GM23338 (cell line): ENCODE measurements at regions not wholly inside any gene's neighbourhood (a gene's known extent, or its start where the extent isn't known, plus 50 kb on each side); places are given as distances from the start of the nearest gene placed in this dataset.

Experiments
- ATAC-seq: fragments of 200-7000 bp; cut with Tn5 transposase; 3 replicates; pipeline ENCODE4 v1.9.1; 2020
- DNase-seq: peaks from one replicate; pipeline ENCODE4 v3.0.0-alpha.2; 2015; ENCODE audit warnings: low spot score
- H2AFZ ChIP-seq: fragments of 200-600 bp; sonication (generic); 2 replicates; pipeline ENCODE4 v1.8.0; 2016; ENCODE audit warnings: antibody characterized with exemption, mild to moderate bottlenecking, moderate library complexity
- H3F3A ChIP-seq: fragments of 200-600 bp; sonication (generic); replicated peaks from 2 replicates; pipeline ENCODE4 v1.8.0; 2017; ENCODE audit warnings: antibody characterized with exemption, mixed run types, low read depth
- H3K27ac ChIP-seq: fragments of 200-600 bp; sonication (generic); 2 replicates; pipeline ENCODE4 v1.6.1; 2016; ENCODE audit warnings: low read depth
- H3K27me3 ChIP-seq: fragments of 200-600 bp; sonication (generic); 2 replicates; pipeline ENCODE4 v1.8.0; 2016; ENCODE audit warnings: mild to moderate bottlenecking, mixed run types, moderate library complexity; ENCODE audit not compliant: insufficient read depth
- H3K36me3 ChIP-seq: fragments of 200-600 bp; sonication (generic); 2 replicates; pipeline ENCODE4 v1.8.0; 2016; ENCODE audit warnings: mild to moderate bottlenecking; ENCODE audit not compliant: insufficient read depth
- H3K4me1 ChIP-seq: fragments of 200-600 bp; sonication (generic); 2 replicates; pipeline ENCODE4 v1.8.0; 2016; ENCODE audit warnings: mild to moderate bottlenecking, moderate library complexity; ENCODE audit not compliant: insufficient read depth
- H3K4me2 ChIP-seq: fragments of 200-600 bp; sonication (generic); 2 replicates; pipeline ENCODE4 v1.7.1; 2017; ENCODE audit warnings: mixed run types
- H3K4me3 ChIP-seq: fragments of 200-600 bp; sonication (generic); 2 replicates; pipeline ENCODE4 v1.6.1; 2016; ENCODE audit warnings: mixed run types
- H3K79me2 ChIP-seq: fragments of 200-600 bp; sonication (generic); replicated peaks from 2 replicates; pipeline ENCODE4 v1.8.0; 2017; ENCODE audit warnings: mild to moderate bottlenecking; ENCODE audit not compliant: insufficient read depth
- H3K9me2 ChIP-seq: fragments of 200-600 bp; sonication (generic); 2 replicates; pipeline ENCODE4 v1.8.0; 2017; ENCODE audit not compliant: insufficient read depth
- H4K20me1 ChIP-seq: fragments of 200-600 bp; sonication (generic); replicated peaks from 2 replicates; pipeline ENCODE4 v1.8.0; 2017; ENCODE audit warnings: mild to moderate bottlenecking; ENCODE audit not compliant: insufficient read depth
- H3K27ac Mint-ChIP-seq: 2 replicates; pipeline ENCODE4 v1.8.0; 2020; ENCODE audit warnings: inconsistent platforms, mild to moderate bottlenecking, moderate library complexity, mixed read lengths
- H3K27me3 Mint-ChIP-seq: 3 replicates; pipeline ENCODE4 v1.8.0; 2022; ENCODE audit warnings: low read depth, mild to moderate bottlenecking, moderate library complexity, mixed read lengths, inconsistent platforms; ENCODE audit not compliant: insufficient read depth, poor library complexity
- H3K36me3 Mint-ChIP-seq: 3 replicates; pipeline ENCODE4 v1.8.0; 2021; ENCODE audit warnings: low read depth, mild to moderate bottlenecking, inconsistent platforms, moderate library complexity, mixed read lengths
- H3K4me1 Mint-ChIP-seq: 3 replicates; pipeline ENCODE4 v1.8.0; 2020; ENCODE audit warnings: mild to moderate bottlenecking, inconsistent platforms, mixed read lengths
- H3K4me3 Mint-ChIP-seq: 3 replicates; pipeline ENCODE4 v1.8.0; 2021; ENCODE audit warnings: moderate library complexity, mild to moderate bottlenecking, inconsistent platforms, mixed read lengths
- H3K9me3 Mint-ChIP-seq: 3 replicates; pipeline ENCODE4 v1.8.0; 2020; ENCODE audit warnings: moderate library complexity, mild to moderate bottlenecking, inconsistent platforms, mixed read lengths
- CREB1 ChIP-seq: fragments of 250-450 bp; sonication (Bioruptor Pico); IDR thresholded peaks from 2 replicates; pipeline ENCODE4 v1.5.0; 2020; ENCODE audit warnings: low read depth, mild to moderate bottlenecking, moderate library complexity
- CTCF ChIP-seq, 2 experiments: fragments of 200-600 bp in 1 of 2; sonication (generic) in 1 of 2; conservative IDR thresholded peaks; 2 replicates each; pipeline versions ENCODE4 v1.5.1 to v1.6.1; 2016 to 2017; ENCODE audit warnings: antibody characterized with exemption in 2 of 2, low read depth in 2 of 2, mild to moderate bottlenecking in 2 of 2, moderate library complexity in 1 of 2
- EZH2 ChIP-seq: fragments of 200-600 bp; sonication (generic); IDR thresholded peaks from one replicate; pipeline ENCODE4 v1.8.0; 2017; ENCODE audit warnings: antibody characterized with exemption, mild to moderate bottlenecking, low read depth; ENCODE audit not compliant: unreplicated experiment
- EZH2phosphoT487 ChIP-seq: fragments of 200-600 bp; sonication (generic); IDR thresholded peaks from one replicate; pipeline ENCODE4 v1.8.1; 2018; ENCODE audit warnings: antibody characterized with exemption; ENCODE audit not compliant: unreplicated experiment
- JUNB ChIP-seq: IDR thresholded peaks from one replicate; pipeline ENCODE4 v1.6.1; 2016; ENCODE audit warnings: antibody characterized with exemption; ENCODE audit not compliant: unreplicated experiment
- NANOG ChIP-seq: IDR thresholded peaks from 2 replicates; pipeline ENCODE4 v1.6.1; 2016; ENCODE audit warnings: antibody characterized with exemption, borderline replicate concordance
- POLR2AphosphoS5 ChIP-seq: IDR thresholded peaks from 2 replicates; pipeline ENCODE4 v1.6.1; 2016; ENCODE audit warnings: antibody characterized with exemption, low read depth
- REST ChIP-seq: IDR thresholded peaks from one replicate; pipeline ENCODE4 v1.6.1; 2018; ENCODE audit warnings: antibody characterized with exemption; ENCODE audit not compliant: unreplicated experiment
- STAT1 ChIP-seq: IDR thresholded peaks from one replicate; pipeline ENCODE4 v1.6.1; 2016; ENCODE audit warnings: antibody characterized with exemption; ENCODE audit not compliant: unreplicated experiment
- ZNF114 ChIP-seq: fragments of 250-450 bp; sonication (Bioruptor Pico); IDR thresholded peaks from 2 replicates; pipeline ENCODE4 v1.5.0; 2020; ENCODE audit warnings: mild to moderate bottlenecking, moderate library complexity
- ZNF331 ChIP-seq: fragments of 250-450 bp; sonication (Bioruptor Pico); IDR thresholded peaks from 2 replicates; pipeline ENCODE4 v1.5.0; 2020; ENCODE audit warnings: low read depth, mild to moderate bottlenecking, moderate library complexity
- ZNF462 ChIP-seq: fragments of 250-450 bp; sonication (Bioruptor Pico); IDR thresholded peaks from 2 replicates; pipeline ENCODE4 v1.5.0; 2020; ENCODE audit warnings: mild to moderate bottlenecking, moderate library complexity
- TF ChIP-seq, protein P1 (sequence below): IDR thresholded peaks from 2 replicates; pipeline ENCODE4 v1.6.1; 2016; ENCODE audit warnings: antibody characterized with exemption

DNA sequence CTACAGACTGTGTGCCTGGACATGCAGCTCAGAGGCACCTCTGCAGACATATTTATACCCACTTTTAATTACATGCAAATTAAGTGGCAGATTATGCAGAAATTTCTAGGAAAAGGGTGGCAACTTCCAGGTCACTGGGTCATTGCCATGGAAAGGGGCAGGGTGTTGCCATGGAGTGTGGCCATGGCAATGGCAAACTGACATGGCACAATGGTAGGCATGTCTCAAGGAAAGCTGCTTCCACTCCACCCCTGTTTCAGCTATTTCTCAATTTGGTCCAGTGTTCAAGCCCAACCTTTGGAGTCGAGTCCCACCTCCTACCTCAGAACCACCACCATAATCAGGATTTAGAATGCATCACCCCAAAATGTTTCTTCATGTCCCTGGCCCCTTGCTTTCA lies 170.7 kb upstream of the TSHZ3 start:
- Histone ChIP-seq H3K9me2 (0 out of 2 replicates have a peak, but pooled peaks cover 4% of the 10 kb centered on the region), H3K27me3 (no peaks in the 10 kb centered on the region), H3K4me1 (peaks cover 8% of the 10 kb centered on the region), H3K79me2 (no peaks in the 10 kb centered on the region), H4K20me1 (no peaks in the 10 kb centered on the region), H3K27ac (no peak overlapping the region), H3K4me3 (no peak overlapping the region), H3K4me2 (no peak overlapping the region), H3K36me3 (peaks cover 3% of the 10 kb centered on the region; the same call in 1 of the 2 replicates), H2AFZ (no peak overlapping the region), H3F3A (no peaks in the 10 kb centered on the region)
- H3K4me3 Mint-ChIP-seq: no peak overlapping the region
- no peaks in the 10 kb centered on the region for H3K36me3 Mint-ChIP-seq
- peaks cover 1% of the 10 kb centered on the region for H3K27me3 Mint-ChIP-seq
- ATAC-seq (no peak), DNase-seq (no peak)
- peaks cover 10% of the 10 kb centered on the region; the same call in 2 of the 3 replicates for H3K9me3 Mint-ChIP-seq
- H3K27ac Mint-ChIP-seq: no peak overlapping the region; the same call in 1 of the 2 replicates
- H3K4me1 Mint-ChIP-seq: peaks cover 11% of the 10 kb centered on the region; the same call in 2 of the 3 replicates
- no peak for TF ChIP-seq CREB1 (CRISPR knock-in tag)
- no peak for TF ChIP-seq EZH2
- TF ChIP-seq JUNB: no peak
- no peak for TF ChIP-seq ZNF331 (CRISPR knock-in tag)
- TF ChIP-seq NANOG: no peak
- no peak for TF ChIP-seq ZNF114 (CRISPR knock-in tag)
- TF ChIP-seq EZH2phosphoT487: no peak
- no peak for TF ChIP-seq ZNF462
- TF ChIP-seq STAT1: no peak
- no peak for TF ChIP-seq REST
- no peak for TF ChIP-seq POLR2AphosphoS5
- TF ChIP-seq CTCF (conservative IDR thresholded peaks at IDR 0.05; ENCODE audit: low read depth in 2 of 2): no peak
- TF ChIP-seq, protein P1, sequence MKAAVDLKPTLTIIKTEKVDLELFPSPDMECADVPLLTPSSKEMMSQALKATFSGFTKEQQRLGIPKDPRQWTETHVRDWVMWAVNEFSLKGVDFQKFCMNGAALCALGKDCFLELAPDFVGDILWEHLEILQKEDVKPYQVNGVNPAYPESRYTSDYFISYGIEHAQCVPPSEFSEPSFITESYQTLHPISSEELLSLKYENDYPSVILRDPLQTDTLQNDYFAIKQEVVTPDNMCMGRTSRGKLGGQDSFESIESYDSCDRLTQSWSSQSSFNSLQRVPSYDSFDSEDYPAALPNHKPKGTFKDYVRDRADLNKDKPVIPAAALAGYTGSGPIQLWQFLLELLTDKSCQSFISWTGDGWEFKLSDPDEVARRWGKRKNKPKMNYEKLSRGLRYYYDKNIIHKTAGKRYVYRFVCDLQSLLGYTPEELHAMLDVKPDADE: no peak
